Epidermal melanocyte (primary cell): ENCODE measurements at regions not wholly inside any gene's neighbourhood (a gene's known extent, or its start where the extent isn't known, plus 50 kb on each side); places are given as distances from the start of the nearest gene placed in this dataset.
A peak's percentile ranks its signal among the peaks of the same experiment; 100 is the strongest.
"Not testable (repeated sequence)": the region's sequence is repeated elsewhere in the genome, so short reads cannot be mapped to it uniquely, and the experiment has no call there.

ENCODE experiments used
- DNase-seq: peaks from one replicate; pipeline ENCODE4 v3.0.0; 2011; ENCODE audit warnings: low spot score; ENCODE audit not compliant: insufficient read length

DNA sequence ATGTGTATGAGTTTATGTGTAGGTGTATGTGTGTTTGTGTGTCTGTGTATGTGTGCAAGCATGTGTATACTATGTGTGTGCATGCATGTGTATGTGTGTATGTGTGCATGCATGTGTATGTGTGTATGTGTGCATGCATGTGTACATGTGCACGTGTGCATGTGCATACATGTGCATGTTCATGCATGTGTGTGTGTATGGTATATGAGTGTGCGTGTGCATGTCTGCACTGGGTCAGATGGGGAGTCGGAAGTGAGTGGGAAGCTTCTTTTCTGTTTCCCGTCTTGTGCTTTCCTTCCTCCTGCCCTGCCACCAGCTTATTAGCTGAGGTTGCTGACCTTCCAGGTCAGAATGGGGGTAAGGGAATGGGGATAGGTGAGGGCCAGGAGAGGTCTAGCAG, 174.7 kb downstream of the MAP2K4 start:
- DNase-seq = no peak

DNA sequence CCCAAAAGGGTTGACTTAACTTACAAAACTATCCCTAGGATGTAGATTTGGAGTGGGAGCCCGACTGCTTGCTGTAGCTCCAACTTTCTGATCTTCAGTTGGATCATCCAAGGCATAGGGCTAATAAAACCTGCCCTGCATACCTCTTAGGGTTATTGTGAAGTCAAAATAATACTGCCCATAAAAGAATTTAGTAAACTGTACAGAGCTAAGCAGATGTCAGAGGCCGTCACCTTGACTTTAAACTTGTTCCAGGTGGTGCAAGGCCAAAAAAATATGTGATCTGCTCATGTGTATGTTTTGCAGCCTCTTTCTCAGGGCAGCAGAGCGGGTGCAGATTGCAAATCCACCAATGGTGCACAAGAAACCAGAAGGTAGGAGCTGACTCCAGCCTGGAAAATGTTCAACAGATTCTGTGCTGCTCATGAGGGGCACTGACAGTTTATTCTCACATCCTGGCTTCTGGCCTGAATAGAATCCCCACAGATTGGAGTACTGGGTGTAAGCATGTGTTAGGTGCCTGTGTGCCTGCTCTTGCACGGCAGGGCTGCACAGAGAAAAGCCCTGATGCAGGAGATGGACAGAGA, 180.7 kb downstream of the MAP2K4 start:
- no peak for DNase-seq

DNA sequence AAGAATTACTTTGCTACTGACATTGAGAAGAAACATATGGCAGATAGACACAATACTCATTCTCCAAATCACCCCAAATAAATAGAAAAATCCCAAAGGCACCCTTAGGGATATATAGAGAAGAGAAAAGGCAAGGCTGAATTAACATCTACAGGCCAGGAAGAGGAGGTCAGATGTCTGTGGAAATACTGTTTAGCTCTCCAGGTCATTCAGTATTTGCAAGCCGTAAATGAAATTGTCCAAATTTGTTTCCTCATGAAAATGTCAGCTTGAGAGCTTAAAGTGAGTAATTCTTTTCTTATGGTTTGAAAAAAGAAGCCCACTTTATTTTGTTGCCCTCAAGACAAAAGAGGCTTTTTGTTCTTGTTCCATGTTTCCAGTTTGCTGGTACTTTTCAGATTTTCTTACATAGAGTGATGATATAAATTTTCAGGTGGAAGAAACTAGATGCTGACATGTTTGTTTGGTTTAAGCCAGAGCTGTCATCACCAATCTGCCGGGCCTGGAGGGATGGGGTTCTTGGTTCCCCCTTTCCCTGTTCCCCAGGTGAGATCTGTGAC, 189.0 kb downstream of the MAP2K4 start:
- DNase-seq = no peak

DNA sequence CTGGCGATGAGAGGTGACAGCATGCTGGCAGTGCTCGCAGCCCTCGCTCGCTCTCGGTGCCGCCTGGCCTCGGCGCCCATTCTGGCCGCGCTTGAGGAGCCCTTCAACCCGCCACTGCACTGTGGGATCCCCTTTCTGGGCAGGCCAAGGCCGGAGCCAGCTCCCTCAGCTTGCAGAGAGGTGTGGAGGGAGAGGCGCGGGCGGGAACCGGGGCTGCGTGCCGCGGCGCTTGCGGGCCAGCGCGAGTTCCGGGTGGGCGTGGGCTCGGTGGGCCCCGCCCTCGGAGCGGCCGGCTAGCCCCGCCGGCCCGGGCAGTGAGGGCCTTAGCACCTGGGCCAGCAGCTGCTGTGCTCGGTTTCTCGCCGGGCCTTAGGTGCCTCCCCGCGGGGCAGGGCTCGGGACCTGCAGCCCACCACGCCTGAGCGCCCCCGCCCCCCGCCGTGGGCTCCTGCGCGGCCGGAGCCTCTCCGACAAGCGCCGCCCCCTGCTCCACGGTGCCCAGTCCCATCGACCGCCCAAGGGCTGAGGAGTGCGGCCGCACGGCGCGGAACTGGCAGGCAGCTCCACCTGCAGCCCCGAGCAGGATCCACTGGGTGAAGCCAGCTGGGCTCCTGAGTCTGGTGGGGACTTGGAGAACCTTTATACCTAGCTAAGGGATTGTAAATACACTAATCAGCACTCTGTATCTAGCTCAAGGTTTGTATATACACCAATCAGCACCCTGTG, 200.2 kb downstream of the MAP2K4 start:
- not testable (repeated sequence) for DNase-seq

DNA sequence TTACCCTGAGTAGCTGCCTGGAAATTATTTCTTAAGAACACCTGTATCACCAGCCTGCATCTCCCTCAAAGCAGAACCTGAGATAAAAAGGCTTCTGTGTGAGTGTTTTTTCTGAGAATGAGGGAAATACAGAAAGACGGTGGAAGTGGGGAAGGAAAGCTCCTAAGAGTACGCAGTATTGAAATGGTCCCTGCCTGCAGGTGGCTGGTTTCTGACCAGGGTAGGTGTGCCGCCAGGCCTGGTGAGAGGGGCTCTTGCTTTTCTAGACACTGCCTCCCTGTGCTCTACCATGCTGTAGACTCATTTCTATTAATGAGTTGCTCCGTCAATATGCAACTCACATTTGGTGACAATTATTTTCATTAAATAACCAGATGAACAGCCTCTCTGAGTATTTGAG, 201.7 kb downstream of the MAP2K4 start:
- no peak for DNase-seq

DNA sequence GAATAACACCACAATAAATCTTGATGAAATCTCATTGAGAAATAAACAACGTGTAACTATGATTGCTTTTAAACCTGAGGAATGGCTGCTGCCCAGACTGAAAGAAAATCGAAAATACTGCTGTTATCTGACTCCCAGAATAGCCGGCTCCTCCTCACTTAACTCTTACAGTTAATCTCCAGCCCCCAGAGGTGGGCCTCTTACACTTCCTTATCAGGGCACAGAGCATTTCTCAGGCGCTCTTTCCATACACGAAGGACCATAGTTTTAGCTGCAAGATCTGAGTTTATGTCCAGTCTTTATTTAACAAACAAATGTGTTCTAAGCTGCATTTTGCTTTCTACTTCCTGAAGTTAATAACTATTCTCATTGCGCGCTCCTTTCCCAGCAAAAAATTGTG, 206.9 kb downstream of the MAP2K4 start:
- no peak for DNase-seq

DNA sequence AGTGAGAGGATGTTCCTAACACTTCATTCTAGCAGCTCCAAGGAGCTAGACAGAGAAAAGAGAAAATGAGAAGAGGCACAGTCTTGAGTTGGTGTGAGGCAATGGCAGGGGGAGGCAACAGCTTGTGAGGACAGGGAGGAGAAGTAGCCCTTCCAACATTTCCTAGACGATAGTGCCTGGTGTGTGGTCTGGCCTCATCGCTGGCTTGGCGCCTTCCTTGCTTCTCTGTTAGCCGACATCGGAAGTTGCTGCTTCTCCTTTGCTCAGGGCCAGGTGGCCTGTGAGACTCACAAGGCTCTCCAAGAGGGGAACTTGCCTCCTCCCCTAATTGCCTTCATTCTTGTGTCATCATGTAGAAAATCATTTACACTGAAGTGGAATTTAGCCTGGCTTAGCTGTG, 208.7 kb downstream of the MAP2K4 start:
- DNase-seq = no peak

DNA sequence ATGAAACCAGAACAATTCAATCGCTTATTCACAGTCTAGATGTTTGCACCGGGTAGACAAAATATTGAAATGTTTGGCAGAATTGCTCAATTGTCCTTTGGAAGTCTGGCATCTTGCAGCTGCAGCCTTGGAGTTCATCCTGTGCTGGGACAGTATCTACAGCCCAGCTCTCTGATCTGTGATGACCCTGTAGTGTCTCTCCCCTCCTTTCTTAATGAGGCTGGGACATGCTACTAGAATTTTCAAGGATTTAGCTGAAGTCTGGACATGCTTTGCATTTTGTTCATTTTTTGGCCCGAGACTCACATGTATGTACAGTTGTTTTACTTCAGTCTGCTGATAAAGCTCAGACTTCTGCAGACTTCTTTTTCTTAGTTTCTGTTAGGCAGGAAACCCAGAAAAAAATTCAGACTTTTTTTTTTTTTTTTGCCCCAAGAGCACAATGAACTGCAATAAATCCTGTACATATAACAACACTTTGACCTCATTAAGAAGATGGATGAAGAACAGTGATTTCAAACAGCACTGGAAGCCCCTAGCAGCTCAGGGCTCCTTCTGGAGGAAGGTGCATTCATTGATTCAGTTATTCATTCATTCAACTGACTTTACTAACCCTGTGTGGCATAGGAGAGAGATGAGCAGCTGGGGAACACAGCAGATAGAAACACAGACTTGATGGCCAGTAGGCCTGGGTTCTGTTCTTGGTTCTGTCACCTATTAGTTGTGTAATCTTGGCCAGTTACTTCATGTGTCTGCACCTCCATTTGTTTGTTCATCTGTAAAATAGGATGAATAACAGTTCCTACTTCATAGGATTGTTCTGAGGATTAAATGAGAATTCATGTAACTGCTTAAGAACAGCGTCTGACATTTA, 210.0 kb downstream of the MAP2K4 start:
- DNase-seq = no peak

DNA sequence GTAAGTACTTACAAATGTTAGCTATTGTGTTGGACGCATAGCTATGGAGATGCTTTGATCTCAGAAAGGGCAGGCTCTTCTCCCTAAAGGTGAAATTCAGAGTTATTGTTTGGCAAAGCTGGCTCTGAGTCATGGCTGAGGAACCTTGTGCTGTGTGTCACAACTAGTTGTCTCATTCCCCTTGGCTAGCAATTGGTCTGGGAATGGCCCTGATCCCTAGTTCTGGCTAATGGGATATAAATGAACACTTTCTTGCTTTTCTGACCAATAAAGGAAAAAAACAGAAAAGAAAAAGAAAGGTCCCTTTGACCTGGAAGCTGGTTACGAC, 210.6 kb downstream of the MAP2K4 start:
- DNase-seq = no peak

DNA sequence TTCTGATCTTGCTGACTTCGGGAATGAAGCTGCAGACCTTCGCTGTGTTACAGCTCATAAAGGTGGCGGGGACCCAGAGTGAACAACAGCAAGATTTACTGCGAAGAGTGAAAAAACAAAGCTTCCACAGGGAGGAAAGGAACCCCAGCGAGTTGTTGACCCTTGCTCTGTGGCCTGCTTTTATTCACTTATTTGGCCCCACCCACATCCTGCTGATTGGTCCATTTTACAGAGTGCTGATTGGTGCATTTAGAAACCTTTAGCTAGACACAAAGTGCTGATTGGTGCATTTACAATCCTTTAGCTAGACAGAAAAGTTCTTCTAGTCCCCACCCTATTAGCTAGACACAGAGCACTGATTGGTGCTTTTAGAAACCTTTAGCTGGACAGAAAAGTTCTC, 218.3 kb downstream of the MAP2K4 start:
- not testable (repeated sequence) for DNase-seq

DNA sequence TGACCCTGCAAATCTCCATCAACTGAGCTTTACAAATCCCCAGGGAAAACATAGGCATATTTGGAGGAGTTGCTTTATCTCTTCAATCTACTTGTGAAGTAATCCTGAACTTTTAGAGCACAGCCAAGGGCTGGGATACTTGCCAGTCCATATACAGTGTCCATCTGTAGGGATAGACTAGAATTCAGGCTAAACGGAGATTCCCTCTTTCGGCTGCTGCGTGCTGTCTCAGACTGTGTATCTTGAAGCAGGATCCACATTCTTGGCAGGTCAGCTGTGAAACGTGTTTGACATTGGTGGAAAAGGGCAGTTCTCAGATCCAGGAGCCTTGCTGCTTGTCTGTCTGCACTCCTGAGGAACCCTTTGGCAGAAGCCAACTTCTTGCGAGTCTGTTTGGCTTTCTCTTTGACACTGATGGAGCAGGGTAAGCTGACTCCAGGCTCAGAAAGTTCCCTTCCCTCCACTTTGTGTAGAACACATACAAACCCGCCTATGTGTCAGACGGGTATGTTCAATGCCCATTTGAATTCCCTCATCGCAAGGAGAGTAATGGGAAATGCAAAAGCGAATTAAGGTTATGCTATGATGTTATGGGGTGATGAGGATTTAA, 221.8 kb downstream of the MAP2K4 start:
- DNase-seq = no peak

DNA sequence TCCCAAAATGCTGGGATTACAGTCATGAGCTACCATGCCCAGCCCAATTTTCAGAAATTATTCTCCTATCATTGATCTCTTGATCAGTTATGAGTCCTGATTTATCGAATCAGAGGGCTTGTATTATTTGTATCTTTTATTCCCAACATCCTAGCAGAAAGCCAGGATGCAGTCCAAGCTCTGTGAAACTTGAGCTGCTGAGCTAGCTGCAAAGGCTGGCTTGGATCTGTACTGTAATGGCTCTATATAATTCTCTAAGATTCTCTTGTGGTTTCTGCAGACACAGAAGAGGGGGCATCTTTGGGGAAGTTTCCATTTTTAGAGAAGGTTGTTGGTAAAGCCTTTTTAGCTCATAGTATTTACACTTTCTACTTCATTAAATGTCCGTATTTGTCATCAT, 227.1 kb downstream of the MAP2K4 start:
- no peak for DNase-seq

DNA sequence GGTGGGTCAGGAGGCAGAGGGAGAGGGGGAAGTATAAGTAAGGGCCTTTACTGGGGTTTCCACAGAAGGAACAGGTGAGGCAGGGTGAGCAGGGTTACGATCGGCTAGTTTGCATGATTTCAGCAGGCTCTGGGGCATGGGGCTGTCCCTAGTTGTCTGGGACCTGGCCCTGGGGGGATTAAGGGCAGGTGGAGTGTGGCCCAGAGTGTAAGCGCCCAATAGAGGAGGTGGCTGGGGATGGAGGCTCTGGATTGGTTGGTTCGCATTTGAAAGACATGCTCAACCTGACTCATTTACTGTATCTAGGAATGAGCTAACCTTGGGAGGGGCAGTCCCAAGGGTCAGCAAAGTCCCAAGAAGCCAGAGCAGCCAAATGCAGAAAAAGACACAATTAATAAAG, 230.3 kb downstream of the MAP2K4 start:
- no peak for DNase-seq

DNA sequence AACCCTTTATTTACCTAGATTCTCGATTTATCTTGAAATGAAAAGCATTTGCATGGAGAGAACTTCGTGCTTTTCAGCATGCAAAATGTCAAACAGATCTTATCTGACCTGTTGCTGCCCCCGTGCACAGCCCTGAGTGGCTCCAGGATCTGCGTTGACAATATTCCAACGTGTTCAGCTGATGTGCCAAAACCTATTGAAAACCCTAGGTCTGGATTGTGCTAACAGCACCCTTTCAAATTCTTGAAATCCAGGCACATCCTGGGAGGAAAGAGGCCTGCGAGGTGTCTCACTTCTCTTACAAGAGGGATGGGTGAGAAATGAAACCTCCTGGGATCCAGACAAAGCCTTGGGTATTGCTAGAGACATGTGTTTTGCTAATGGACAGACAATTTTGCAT, 231.8 kb downstream of the MAP2K4 start:
- DNase-seq = no peak

DNA sequence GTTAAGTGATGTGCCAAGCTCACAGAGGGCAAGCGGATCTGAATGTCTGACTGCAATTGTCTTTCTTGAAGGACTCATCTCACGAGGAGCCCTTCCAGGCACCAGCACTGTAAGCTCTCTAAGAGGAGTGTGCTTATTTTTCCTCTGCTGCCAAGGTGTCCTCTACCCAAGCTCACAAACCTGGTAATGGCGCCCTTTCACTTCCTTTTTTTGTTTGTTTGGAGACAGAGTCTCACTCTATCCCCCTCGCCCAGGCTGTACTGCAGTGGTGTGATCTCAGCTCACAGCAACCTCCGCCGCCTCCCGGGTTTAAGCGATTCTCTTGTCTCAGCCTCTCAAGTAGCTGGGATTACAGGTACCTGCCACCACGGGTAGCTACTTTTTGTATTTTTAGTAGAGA, 233.8 kb downstream of the MAP2K4 start:
- DNase-seq = no peak

DNA sequence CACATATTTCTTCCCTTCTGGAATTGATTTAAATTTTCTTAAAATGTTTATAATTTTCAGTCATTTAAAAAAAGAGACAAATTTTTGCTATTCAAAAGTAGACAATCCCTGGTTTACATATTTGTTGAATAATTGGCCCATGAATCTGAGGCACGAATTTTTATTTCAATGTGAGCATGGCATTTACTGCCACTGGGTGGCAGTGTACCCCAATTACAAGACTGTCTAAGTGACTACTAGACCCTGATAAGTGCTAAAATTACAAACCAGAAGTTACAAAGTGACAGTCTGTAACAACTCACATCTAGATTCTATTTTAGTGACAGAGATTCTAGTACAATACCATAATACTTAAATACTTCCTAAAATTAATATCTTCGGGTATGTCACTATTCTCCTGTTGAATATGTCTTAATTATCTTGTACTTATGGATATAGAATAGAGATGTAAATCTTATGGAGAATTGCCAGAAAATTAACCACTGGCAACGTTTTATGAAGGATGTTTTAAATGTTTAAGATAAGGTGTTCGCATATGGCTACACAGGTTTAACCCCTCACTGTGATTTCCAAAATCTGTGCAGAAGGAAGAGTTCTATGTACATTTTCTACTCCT, 235.8 kb downstream of the MAP2K4 start:
- peak; percentile 33 for DNase-seq

DNA sequence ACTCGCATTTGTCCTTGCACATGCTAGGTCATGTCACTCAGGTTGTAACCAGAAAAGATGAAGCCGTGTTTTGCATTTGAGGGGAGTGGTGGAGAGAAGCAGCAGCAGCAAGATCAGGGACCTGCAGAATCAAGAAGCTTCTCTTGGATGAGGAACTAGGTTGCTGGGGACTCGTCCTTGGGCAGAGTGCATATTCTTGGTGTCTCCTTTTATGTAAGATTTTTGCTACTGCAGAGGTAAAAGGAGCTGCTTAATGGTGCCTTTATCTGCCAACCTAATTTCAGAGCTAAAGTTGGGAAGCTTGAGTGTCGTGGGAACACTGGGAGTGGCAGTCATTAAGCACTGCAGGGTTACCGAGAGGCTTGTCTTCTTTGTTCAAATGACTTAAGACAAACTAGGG, 236.5 kb downstream of the MAP2K4 start:
- no peak for DNase-seq

DNA sequence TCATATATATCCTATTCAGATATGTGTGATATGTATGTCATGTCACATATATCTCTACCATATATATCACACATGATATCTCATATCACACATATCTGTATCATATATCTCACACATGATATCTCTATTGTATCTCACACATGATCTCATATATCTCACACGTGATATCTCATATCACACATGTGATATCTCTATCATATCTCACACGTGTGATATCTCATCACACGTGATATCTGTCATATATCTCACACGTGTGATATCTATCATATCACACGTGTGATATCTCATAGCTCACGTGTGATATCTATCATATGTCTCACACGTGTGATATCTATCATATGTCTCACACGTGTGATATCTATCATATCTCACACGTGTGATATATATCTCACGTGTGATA, 240.7 kb downstream of the MAP2K4 start:
- DNase-seq = no peak

DNA sequence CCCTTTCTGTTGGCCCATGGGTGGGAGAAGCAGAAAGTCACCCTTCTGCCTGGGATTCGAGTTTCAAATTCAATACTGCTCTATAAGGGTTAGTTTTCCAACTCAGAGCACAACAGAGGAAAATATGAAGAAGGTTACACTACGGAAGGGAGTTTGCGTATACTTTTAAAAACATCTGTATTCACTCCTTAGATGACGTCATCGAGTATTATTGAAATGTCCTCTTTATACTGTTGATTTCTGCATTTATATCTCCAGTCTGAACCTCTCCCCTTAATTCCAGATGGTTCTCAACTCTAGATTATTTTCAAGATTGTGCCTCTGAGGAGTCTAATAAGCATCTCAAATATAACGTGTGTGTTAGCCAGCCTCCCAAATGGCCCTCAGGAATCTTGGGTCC, 249.1 kb downstream of the MAP2K4 start:
- DNase-seq = no peak

DNA sequence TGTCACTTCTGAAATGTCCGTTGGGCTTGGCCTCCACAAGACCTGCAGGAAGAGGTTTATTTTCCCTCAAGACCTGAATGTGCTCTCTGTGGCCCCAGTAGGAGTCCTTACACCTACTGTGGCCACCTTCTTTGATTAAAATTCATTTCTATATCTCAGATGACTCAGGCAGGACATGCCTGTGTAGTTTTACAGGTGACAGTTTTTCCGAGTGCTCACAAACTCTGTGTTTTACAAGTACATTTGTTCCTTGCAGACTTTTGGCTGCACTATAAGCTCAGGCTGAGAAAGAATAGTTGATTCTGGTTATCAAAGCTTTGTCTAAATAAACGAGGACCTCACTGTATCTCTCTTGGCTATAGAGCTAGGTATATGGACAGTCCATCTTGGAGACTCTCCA, 257.1 kb downstream of the MAP2K4 start:
- no peak for DNase-seq

DNA sequence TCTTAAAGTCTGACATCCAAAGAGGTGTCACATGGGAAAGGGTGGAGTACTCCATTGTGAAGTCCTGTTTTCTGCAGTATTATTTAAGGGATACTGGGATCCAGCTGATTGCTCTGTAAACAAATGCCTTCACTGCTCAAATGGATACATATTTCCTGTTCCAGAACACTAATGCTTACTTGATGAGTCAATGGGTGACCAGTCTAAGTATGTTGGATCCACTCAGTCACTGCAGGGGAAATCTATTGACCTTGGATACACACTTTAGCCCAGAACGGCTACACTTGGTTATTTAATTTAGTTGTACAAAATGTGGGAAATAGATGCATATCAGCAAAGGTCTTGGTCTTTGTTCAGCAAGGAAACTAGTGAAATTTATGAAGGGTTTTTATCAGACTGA, 261.4 kb downstream of the MAP2K4 start:
- no peak for DNase-seq

DNA sequence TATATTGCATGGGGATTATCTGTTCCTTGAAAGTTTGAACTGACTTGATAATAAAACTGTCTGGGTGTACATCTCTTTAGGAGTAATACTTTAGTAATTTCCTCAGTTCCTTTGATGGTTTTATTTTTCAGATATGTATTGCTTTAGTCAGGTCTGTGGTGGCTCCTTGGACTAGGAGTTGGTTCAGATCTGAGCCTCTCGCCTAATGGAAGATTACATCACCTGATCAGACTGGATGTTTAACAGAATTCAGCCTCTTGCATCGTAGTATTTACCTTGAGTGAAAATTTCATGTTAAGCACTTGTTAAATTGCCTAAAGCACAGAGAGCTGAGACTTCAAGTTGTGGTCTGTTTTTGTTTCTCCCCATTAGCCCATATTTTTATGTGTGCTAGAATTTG, 267.3 kb downstream of the MAP2K4 start:
- DNase-seq = no peak
